ENCODE measurements at regions not wholly inside any gene's neighbourhood (a gene's known extent, or its start where the extent isn't known, plus 50 kb on each side); places are given as distances from the start of the nearest gene placed in this dataset.

DNA sequence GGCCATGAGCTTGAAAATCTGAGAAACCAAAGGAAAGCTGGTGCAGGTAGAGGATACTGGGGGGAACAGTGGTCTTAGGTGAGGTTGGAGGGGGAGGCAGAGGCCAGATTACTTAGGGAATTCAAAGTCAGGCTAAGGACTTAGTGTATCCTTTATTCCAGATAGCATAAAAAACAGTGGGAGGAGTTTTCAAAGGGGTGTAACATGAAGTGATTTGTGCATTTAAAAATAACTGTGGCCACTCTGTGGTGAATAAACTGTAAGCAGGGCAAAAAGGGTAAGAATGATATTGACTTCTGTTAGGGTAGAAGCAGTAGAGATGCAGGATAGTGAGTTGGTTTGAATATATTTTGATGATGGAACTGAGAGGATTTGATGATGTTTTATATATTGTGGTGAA lies 313.2 kb downstream of the EMP1 start:
- no peak overlapping the region for H2BK20ac ChIP-seq (ENCODE audit: low read depth, low read length)
- no peak overlapping the region for H2BK120ac ChIP-seq (ENCODE audit: low read depth, low read length)
- H4K20me1 ChIP-seq (ENCODE audit: insufficient read depth, low read length), result no peaks in the 10 kb centered on the region
- H3K9me1 ChIP-seq (ENCODE audit: insufficient read depth, low read length), result no peaks in the 10 kb centered on the region
- H3K9me3 ChIP-seq (ENCODE audit: control insufficient read depth, insufficient read depth, low read length), result no peaks in the 10 kb centered on the region
- no peak overlapping the region for H2AK5ac ChIP-seq (ENCODE audit: low read depth, low read length)
- H4K8ac ChIP-seq (ENCODE audit: low read depth in 2 of 2, low read length in 2 of 2), result no peak overlapping the region
- H2BK15ac ChIP-seq (ENCODE audit: low read depth, low read length), result no peak overlapping the region
- ATAC-seq (ENCODE audit: low read depth), result no peak
- H3K4me1 ChIP-seq (ENCODE audit: control insufficient read depth, insufficient read depth, low read length), result no peaks in the 10 kb centered on the region
- H4K91ac ChIP-seq (ENCODE audit: insufficient read depth, low read depth, low read length), result no peak overlapping the region
- H2BK5ac ChIP-seq (ENCODE audit: low read depth, low read length, poor library complexity, severe bottlenecking), result no peak overlapping the region
- in situ Hi-C loops (cut with MboI; ENCODE audit: low sequenced_read_pairs), result no loop called here
- no peak overlapping the region for H3K4me2 ChIP-seq (ENCODE audit: low read depth, low read length)
- ChIA-PET POLR2A (ENCODE audit: unreplicated experiment) (no interaction called here), CTCF (no interaction called here)
- no peak overlapping the region for H2AK9ac ChIP-seq (replicated peaks; ENCODE audit: low read depth, low read length, poor library complexity)
- H3K56ac ChIP-seq (ENCODE audit: extremely low read depth, insufficient read depth, low read length), result no peak overlapping the region
- no peak overlapping the region for H3K4me3 ChIP-seq (ENCODE audit: insufficient read depth, low read depth, low read length)
- DNase-seq, result no peak
- no peak overlapping the region for H3K23ac ChIP-seq (ENCODE audit: low read depth, low read length)
- no peak overlapping the region for H2AFZ ChIP-seq (replicated peaks; ENCODE audit: low read length, poor library complexity)
- H3K4ac ChIP-seq (ENCODE audit: low read depth, low read length), result no peak overlapping the region
- H4K5ac ChIP-seq (ENCODE audit: low read depth, low read length), result no peak overlapping the region
- dilution Hi-C loops (cut with HindIII; ENCODE audit: low sequenced_read_pairs, unreplicated experiment), result no loop called here
- H3K79me1 ChIP-seq (ENCODE audit: low read depth in 1 of 2, low read length in 2 of 2), result no peaks in the 10 kb centered on the region
- H3K9ac ChIP-seq (ENCODE audit: low read depth, low read length), result no peak overlapping the region
- no peak overlapping the region for H3K27ac ChIP-seq (ENCODE audit: insufficient read depth, low read length)
- H3K18ac ChIP-seq (ENCODE audit: low read depth, low read length), result no peak overlapping the region
- H3K27me3 ChIP-seq (ENCODE audit: control insufficient read depth, insufficient read depth, low read length), result no peaks in the 10 kb centered on the region
- H3K36me3 ChIP-seq (ENCODE audit: control insufficient read depth, insufficient read depth, low read length), result no peaks in the 10 kb centered on the region
- TF ChIP-seq MAFK (IDR thresholded peaks at IDR 0.05; ENCODE audit: low read depth, low read length), result no peak
- TF ChIP-seq, protein P1, sequence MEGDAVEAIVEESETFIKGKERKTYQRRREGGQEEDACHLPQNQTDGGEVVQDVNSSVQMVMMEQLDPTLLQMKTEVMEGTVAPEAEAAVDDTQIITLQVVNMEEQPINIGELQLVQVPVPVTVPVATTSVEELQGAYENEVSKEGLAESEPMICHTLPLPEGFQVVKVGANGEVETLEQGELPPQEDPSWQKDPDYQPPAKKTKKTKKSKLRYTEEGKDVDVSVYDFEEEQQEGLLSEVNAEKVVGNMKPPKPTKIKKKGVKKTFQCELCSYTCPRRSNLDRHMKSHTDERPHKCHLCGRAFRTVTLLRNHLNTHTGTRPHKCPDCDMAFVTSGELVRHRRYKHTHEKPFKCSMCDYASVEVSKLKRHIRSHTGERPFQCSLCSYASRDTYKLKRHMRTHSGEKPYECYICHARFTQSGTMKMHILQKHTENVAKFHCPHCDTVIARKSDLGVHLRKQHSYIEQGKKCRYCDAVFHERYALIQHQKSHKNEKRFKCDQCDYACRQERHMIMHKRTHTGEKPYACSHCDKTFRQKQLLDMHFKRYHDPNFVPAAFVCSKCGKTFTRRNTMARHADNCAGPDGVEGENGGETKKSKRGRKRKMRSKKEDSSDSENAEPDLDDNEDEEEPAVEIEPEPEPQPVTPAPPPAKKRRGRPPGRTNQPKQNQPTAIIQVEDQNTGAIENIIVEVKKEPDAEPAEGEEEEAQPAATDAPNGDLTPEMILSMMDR (conservative IDR thresholded peaks at IDR 0.05; ENCODE audit: low read depth, low read length), result no peak
- no peak for TF ChIP-seq RAD21 (IDR thresholded peaks at IDR 0.05; ENCODE audit: low read length)
- TF ChIP-seq CEBPB (IDR thresholded peaks at IDR 0.05; ENCODE audit: low read depth, low read length), result no peak
- no peak for TF ChIP-seq POLR2A (IDR thresholded peaks at IDR 0.05; ENCODE audit: low read depth, low read length)
- TF ChIP-seq, protein P2, sequence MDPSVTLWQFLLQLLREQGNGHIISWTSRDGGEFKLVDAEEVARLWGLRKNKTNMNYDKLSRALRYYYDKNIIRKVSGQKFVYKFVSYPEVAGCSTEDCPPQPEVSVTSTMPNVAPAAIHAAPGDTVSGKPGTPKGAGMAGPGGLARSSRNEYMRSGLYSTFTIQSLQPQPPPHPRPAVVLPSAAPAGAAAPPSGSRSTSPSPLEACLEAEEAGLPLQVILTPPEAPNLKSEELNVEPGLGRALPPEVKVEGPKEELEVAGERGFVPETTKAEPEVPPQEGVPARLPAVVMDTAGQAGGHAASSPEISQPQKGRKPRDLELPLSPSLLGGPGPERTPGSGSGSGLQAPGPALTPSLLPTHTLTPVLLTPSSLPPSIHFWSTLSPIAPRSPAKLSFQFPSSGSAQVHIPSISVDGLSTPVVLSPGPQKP (IDR thresholded peaks at IDR 0.05; ENCODE audit: borderline replicate concordance, low read depth, low read length), result no peak
- TF ChIP-seq MAZ (IDR thresholded peaks at IDR 0.05; ENCODE audit: borderline replicate concordance, low read depth, low read length), result no peak
- no peak for TF ChIP-seq BHLHE40 (IDR thresholded peaks at IDR 0.05; ENCODE audit: low read depth, low read length)
- no peak for TF ChIP-seq RCOR1 (IDR thresholded peaks at IDR 0.05; ENCODE audit: insufficient replicate concordance, low read length)
- TF ChIP-seq, protein P3, sequence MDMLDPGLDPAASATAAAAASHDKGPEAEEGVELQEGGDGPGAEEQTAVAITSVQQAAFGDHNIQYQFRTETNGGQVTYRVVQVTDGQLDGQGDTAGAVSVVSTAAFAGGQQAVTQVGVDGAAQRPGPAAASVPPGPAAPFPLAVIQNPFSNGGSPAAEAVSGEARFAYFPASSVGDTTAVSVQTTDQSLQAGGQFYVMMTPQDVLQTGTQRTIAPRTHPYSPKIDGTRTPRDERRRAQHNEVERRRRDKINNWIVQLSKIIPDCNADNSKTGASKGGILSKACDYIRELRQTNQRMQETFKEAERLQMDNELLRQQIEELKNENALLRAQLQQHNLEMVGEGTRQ (IDR thresholded peaks at IDR 0.05; ENCODE audit: low read depth, low read length), result no peak
- TF ChIP-seq CHD1 (IDR thresholded peaks at IDR 0.05; ENCODE audit: low read depth, low read length), result no peak
- TF ChIP-seq FOS (IDR thresholded peaks at IDR 0.05; ENCODE audit: low read depth, low read length), result no peak
- no peak for TF ChIP-seq NFE2L2 (IDR thresholded peaks at IDR 0.05; ENCODE audit: low read depth, low read length)
- TF ChIP-seq RFX5 (IDR thresholded peaks at IDR 0.05; ENCODE audit: low read depth, low read length), result no peak
- TF ChIP-seq SMC3 (IDR thresholded peaks at IDR 0.05; ENCODE audit: low read depth, low read length), result no peak
- TF ChIP-seq MXI1 (IDR thresholded peaks at IDR 0.05; ENCODE audit: borderline replicate concordance, low read depth, low read length), result no peak
- intact Hi-C loops (cut with micrococcal nuclease), result no loop called here
- no peak overlapping the region for H3K14ac ChIP-seq (replicated peaks; ENCODE audit: low read depth, low read length)
- BruUV-seq (replicated peaks), result no TSS peak

Data from IMR-90 (cell line).